ENCODE measurements at regions not wholly inside any gene's neighbourhood (a gene's known extent, or its start where the extent isn't known, plus 50 kb on each side); places are given as distances from the start of the nearest gene placed in this dataset.

DNA sequence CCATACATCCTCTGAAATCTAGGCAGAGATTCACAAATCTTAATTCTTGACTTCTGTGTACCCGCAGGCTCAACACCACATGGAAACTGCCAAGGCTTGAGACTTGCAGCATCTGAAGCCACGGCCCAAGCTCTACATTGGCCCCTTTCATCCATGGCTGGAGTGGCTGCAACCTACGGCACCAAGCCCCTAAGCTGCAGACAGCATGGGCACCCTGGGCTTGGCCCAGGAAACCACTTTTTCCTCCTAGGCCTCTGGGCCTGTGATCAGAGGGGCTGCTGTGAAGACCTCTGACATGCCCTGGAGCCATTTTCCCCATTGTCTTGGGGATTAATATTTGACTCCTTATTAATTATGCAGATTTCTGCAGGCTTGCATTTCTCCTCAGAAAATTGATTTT is 457.9 kb downstream of the GRIA2 start:
- TF ChIP-seq, protein P1, sequence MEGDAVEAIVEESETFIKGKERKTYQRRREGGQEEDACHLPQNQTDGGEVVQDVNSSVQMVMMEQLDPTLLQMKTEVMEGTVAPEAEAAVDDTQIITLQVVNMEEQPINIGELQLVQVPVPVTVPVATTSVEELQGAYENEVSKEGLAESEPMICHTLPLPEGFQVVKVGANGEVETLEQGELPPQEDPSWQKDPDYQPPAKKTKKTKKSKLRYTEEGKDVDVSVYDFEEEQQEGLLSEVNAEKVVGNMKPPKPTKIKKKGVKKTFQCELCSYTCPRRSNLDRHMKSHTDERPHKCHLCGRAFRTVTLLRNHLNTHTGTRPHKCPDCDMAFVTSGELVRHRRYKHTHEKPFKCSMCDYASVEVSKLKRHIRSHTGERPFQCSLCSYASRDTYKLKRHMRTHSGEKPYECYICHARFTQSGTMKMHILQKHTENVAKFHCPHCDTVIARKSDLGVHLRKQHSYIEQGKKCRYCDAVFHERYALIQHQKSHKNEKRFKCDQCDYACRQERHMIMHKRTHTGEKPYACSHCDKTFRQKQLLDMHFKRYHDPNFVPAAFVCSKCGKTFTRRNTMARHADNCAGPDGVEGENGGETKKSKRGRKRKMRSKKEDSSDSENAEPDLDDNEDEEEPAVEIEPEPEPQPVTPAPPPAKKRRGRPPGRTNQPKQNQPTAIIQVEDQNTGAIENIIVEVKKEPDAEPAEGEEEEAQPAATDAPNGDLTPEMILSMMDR (IDR thresholded peaks at IDR 0.05) = no peak
- H3K9me3 ChIP-seq = peaks cover 0 to 19% of the 10 kb centered on the region in 2 donors

DNA sequence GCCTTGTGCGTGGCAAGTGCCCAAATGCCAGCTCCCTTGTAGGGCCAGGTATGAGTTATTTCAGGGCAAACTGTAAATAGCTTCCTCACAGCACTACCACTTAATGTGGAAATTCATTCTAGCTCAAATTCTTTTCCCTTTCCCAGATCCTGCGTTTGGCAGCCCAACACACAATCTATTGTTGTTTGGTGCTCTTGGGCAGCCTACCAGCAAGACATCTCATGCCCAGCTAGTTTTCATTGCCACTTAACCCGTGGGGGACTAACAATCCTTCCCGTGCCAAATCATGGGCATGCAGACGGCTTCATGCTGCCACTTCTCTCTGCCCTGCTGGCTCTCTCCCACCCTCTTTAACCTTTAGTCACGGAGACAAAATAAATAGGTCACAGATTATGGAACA is 454.2 kb downstream of the GRIA2 start:
- no peaks in the 10 kb centered on the region for H3K36me3 ChIP-seq
- no peak overlapping the region for H3K27ac ChIP-seq
- ATAC-seq (no peak), DNase-seq (no peak)
- H3K27me3 ChIP-seq = no peaks in the 10 kb centered on the region
- H3K4me1 ChIP-seq = no peaks in the 10 kb centered on the region
- H3K4me3 ChIP-seq = no peak overlapping the region
- intact Hi-C loops (cut with DNase I) = no loop called here
- H3K9me3 ChIP-seq = peaks cover 0 to 19% of the 10 kb centered on the region in 2 donors
- TF ChIP-seq, protein P1 (IDR thresholded peaks at IDR 0.05) = no peak

More for the DNA sequence above, 457.9 kb downstream of the GRIA2 start:
- ATAC-seq (no peak), DNase-seq (no peak)
- H3K4me3 ChIP-seq = no peak overlapping the region
- H3K36me3 ChIP-seq = no peaks in the 10 kb centered on the region
- no peaks in the 10 kb centered on the region for H3K4me1 ChIP-seq
- no peak overlapping the region for H3K27ac ChIP-seq
- H3K27me3 ChIP-seq = no peaks in the 10 kb centered on the region
- intact Hi-C loops (cut with DNase I) = no loop called here

DNA sequence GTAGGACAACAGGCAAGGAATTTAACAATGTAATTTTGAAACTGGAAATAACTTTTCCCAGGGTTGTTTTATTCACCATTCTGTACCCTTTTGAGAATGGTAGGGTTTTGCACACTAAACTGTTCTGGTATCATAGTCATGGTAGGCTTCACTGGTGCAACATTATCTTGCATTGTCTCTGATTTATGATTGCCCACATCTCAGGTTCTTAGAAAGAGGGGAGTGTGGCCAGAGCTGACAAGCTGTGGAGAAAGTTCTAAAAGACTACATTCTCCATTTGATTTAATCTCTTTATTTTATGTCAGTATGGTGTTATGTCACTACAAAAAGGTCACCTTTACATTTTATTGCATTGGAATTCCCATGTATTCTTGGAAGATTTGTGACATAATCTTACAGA is 447.3 kb downstream of the GRIA2 start:
- intact Hi-C loops (cut with DNase I) = no loop called here

DNA sequence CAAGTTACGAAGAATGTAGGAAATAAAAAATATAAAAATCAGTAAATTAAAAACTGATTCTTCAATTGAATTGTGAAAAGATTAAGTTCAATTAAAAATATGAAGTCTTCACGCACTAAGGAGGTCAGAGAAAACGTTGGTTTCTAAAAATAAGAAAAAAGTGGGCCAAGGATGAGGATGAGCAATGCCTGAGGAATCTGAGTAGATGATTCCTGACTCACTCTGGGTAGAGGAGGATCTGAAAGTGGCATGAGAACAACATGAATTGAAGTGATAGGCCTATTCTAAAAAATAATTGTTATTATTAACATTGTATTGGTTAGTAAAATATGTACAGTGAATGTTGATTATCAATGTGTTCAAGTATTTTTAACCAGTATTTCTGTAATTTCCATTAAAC is 444.2 kb downstream of the GRIA2 start:
- TF ChIP-seq, protein P1 (IDR thresholded peaks at IDR 0.05) = no peak
- DNase-seq (no peak), ATAC-seq (no peak)
- intact Hi-C loops (cut with DNase I) = no loop called here
- Histone ChIP-seq H3K36me3 (no peaks in the 10 kb centered on the region), H3K4me1 (no peaks in the 10 kb centered on the region), H3K9me3 (no peaks in the 10 kb centered on the region), H3K27me3 (no peaks in the 10 kb centered on the region), H3K27ac (no peak overlapping the region), H3K4me3 (no peak overlapping the region)

More for the DNA sequence above, 447.3 kb downstream of the GRIA2 start:
- Histone ChIP-seq H3K9me3 (no peaks in the 10 kb centered on the region), H3K4me1 (no peaks in the 10 kb centered on the region), H3K27me3 (no peaks in the 10 kb centered on the region), H3K4me3 (no peak overlapping the region), H3K36me3 (no peaks in the 10 kb centered on the region), H3K27ac (no peak overlapping the region)
- ATAC-seq (no peak), DNase-seq (no peak)
- TF ChIP-seq, protein P1 (IDR thresholded peaks at IDR 0.05) = no peak

DNA sequence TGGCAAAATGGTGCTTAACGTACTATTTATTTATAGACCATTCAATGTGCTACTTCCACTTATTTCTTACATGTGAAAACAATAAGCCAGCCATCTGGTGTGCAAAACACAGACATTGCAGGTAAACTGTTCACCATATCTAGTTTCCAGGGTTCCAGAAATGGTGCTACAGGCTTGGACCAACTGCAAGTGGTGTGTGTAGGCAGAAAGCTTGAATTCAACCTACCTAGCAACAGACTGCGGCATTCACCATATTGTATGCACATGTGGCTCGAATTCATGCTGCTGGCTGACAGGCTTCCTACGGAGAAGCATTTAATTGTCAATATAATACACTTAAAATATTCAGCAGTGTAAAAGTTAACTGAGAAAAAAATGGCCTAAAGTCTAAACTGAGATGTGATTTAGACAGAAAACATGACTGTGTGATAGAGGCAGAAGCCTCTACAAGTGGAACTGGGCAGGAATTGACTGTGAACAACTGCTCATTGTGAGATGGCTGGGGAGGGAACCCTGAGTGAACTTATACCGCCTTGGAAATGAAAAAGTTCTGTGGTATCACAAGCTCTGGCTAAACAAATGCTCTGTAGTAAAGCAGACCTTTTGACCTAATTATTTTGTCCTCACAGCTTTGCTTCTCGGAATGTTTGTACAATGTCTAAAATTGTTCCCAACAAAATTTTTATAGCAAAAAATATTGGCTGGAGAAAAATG is 434.7 kb downstream of the GRIA2 start:
- no peaks in the 10 kb centered on the region for H3K36me3 ChIP-seq
- ATAC-seq = no peak
- H3K4me3 ChIP-seq = no peak overlapping the region
- no peaks in the 10 kb centered on the region for H3K27me3 ChIP-seq
- H3K27ac ChIP-seq = no peak overlapping the region
- peaks cover 0 to 2% of the 10 kb centered on the region in 2 donors for H3K9me3 ChIP-seq
- DNase-seq = no peak
- H3K4me1 ChIP-seq = no peaks in the 10 kb centered on the region
- TF ChIP-seq, protein P1 (IDR thresholded peaks at IDR 0.05) = no peak
- intact Hi-C loops (cut with DNase I) = no loop called here
